IMR-90 (cell line): ENCODE measurements at regions not wholly inside any gene's neighbourhood (a gene's known extent, or its start where the extent isn't known, plus 50 kb on each side); places are given as distances from the start of the nearest gene placed in this dataset.

Source experiments
- ATAC-seq: fragments of 200-7000 bp; cut with Tn5 transposase; 2 replicates; pipeline ENCODE4 v1.9.1; 2020; ENCODE audit warnings: low read depth, mild to moderate bottlenecking, moderate library complexity
- BruUV-seq: library from RNA; stranded (reverse); fragments of 400-500 nt; replicated peaks from 2 replicates; lab custom pipeline; 2021; lab: Mats Ljungman, UMichigan
- CTCF ChIA-PET: fragments of 300-600 bp; formaldehyde crosslinking; extraction: SDS; loops from one replicate; lab custom pipeline; 2021; ENCODE audit warnings: antibody characterized with exemption; lab: Yijun Ruan, JAX
- POLR2A ChIA-PET: fragments of 300-600 bp; sonication (Branson Sonifier 250); formaldehyde crosslinking; loops from one replicate; lab custom pipeline; 2022; ENCODE audit warnings: antibody characterized with exemption; ENCODE audit not compliant: unreplicated experiment; lab: Charles Lee
- DNase-seq: peaks from one replicate; pipeline ENCODE4 v3.0.0; 2013
- H2AFZ ChIP-seq: replicated peaks from 2 replicates; pipeline ENCODE3; 2013; ENCODE audit warnings: low read length, mild to moderate bottlenecking; ENCODE audit not compliant: poor library complexity
- H2AK5ac ChIP-seq: 2 replicates; pipeline ENCODE4 v1.6.1; 2013; ENCODE audit warnings: low read depth, low read length, inconsistent platforms
- H2AK9ac ChIP-seq: replicated peaks from 2 replicates; pipeline ENCODE3; 2013; ENCODE audit warnings: mild to moderate bottlenecking, low read depth, low read length, moderate library complexity; ENCODE audit not compliant: poor library complexity
- H2BK120ac ChIP-seq: 2 replicates; pipeline ENCODE4 v1.6.1; 2013; ENCODE audit warnings: low read depth, low read length, inconsistent platforms
- H2BK15ac ChIP-seq: 3 replicates; pipeline ENCODE4 v1.6.1; 2013; ENCODE audit warnings: low read depth, low read length, inconsistent platforms
- H2BK20ac ChIP-seq: 2 replicates; pipeline ENCODE4 v1.6.1; 2013; ENCODE audit warnings: low read depth, mild to moderate bottlenecking, inconsistent platforms, low read length, moderate library complexity
- H2BK5ac ChIP-seq: 2 replicates; pipeline ENCODE4 v1.6.1; 2013; ENCODE audit warnings: mild to moderate bottlenecking, low read depth, low read length, inconsistent platforms; ENCODE audit not compliant: poor library complexity, severe bottlenecking
- H3K14ac ChIP-seq: replicated peaks from 2 replicates; pipeline ENCODE4 v1.6.1; 2013; ENCODE audit warnings: low read depth, low read length, inconsistent platforms
- H3K18ac ChIP-seq: 2 replicates; pipeline ENCODE4 v1.6.1; 2013; ENCODE audit warnings: low read depth, low read length, control low read depth
- H3K23ac ChIP-seq: 2 replicates; pipeline ENCODE4 v1.6.1; 2013; ENCODE audit warnings: low read depth, low read length, inconsistent platforms
- H3K27ac ChIP-seq: 2 replicates; pipeline ENCODE4 v1.5.1; 2013; ENCODE audit warnings: mild to moderate bottlenecking, control low read depth, low read length; ENCODE audit not compliant: insufficient read depth
- H3K27me3 ChIP-seq: 2 replicates; pipeline ENCODE4 v1.6.1; 2013; ENCODE audit warnings: low read length; ENCODE audit not compliant: control insufficient read depth, insufficient read depth
- H3K36me3 ChIP-seq: 2 replicates; pipeline ENCODE4 v1.6.1; 2013; ENCODE audit warnings: low read length, mixed read lengths; ENCODE audit not compliant: control insufficient read depth, insufficient read depth
- H3K4ac ChIP-seq: 2 replicates; pipeline ENCODE4 v1.6.1; 2013; ENCODE audit warnings: low read depth, low read length, inconsistent platforms
- H3K4me1 ChIP-seq: 2 replicates; pipeline ENCODE4 v1.6.1; 2013; ENCODE audit warnings: low read length, mixed read lengths; ENCODE audit not compliant: control insufficient read depth, insufficient read depth
- H3K4me2 ChIP-seq: 2 replicates; pipeline ENCODE4 v1.6.1; 2013; ENCODE audit warnings: low read depth, mild to moderate bottlenecking, control low read depth, low read length, moderate library complexity
- H3K4me3 ChIP-seq: 2 replicates; pipeline ENCODE4 v1.5.1; 2013; ENCODE audit warnings: low read depth, mild to moderate bottlenecking, control low read depth, low read length, moderate library complexity; ENCODE audit not compliant: insufficient read depth
- H3K56ac ChIP-seq: 2 replicates; pipeline ENCODE4 v1.6.1; 2013; ENCODE audit warnings: low read length, inconsistent platforms; ENCODE audit not compliant: insufficient read depth; ENCODE audit errors: extremely low read depth
- H3K79me1 ChIP-seq, 2 experiments: 2 replicates each; pipeline ENCODE4 v1.6.1; 2013; ENCODE audit warnings: low read length in 2 of 2, inconsistent platforms in 1 of 2, low read depth in 1 of 2
- H3K9ac ChIP-seq: 2 replicates; pipeline ENCODE4 v1.6.1; 2013; ENCODE audit warnings: low read depth, low read length, control low read depth
- H3K9me1 ChIP-seq: 2 replicates; pipeline ENCODE4 v1.6.1; 2013; ENCODE audit warnings: low read length, inconsistent platforms; ENCODE audit not compliant: insufficient read depth
- H3K9me3 ChIP-seq: 2 replicates; pipeline ENCODE4 v1.6.1; 2013; ENCODE audit warnings: low read length; ENCODE audit not compliant: control insufficient read depth, insufficient read depth
- H4K20me1 ChIP-seq: 2 replicates; pipeline ENCODE4 v1.6.1; 2013; ENCODE audit warnings: low read length, inconsistent platforms; ENCODE audit not compliant: insufficient read depth
- H4K5ac ChIP-seq: 2 replicates; pipeline ENCODE4 v1.6.1; 2013; ENCODE audit warnings: mild to moderate bottlenecking, low read depth, low read length, control low read depth
- H4K8ac ChIP-seq, 2 experiments: 2 replicates each; pipeline ENCODE4 v1.6.1; 2013; ENCODE audit warnings: low read depth in 2 of 2, low read length in 2 of 2, control low read depth in 1 of 2, inconsistent platforms in 1 of 2
- H4K91ac ChIP-seq: 2 replicates; pipeline ENCODE4 v1.6.1; 2013; ENCODE audit warnings: low read depth, low read length, inconsistent platforms; ENCODE audit not compliant: insufficient read depth
- BHLHE40 ChIP-seq: fragments of 150-350 bp; IDR thresholded peaks from 2 replicates; pipeline ENCODE4 v1.6.1; 2016; ENCODE audit warnings: mild to moderate bottlenecking, low read depth, low read length
- CEBPB ChIP-seq: IDR thresholded peaks from 2 replicates; pipeline ENCODE4 v1.6.1; 2012; ENCODE audit warnings: low read depth, low read length, improper control_type of control experiment
- CHD1 ChIP-seq: IDR thresholded peaks from 2 replicates; pipeline ENCODE4 v1.6.1; 2012; ENCODE audit warnings: low read depth, low read length, improper control_type of control experiment
- FOS ChIP-seq: fragments of 150-350 bp; IDR thresholded peaks from 2 replicates; pipeline ENCODE4 v1.6.1; 2016; ENCODE audit warnings: low read depth, low read length
- MAFK ChIP-seq: IDR thresholded peaks from 2 replicates; pipeline ENCODE4 v1.6.1; 2012; ENCODE audit warnings: low read depth, low read length, improper control_type of control experiment
- MAZ ChIP-seq: IDR thresholded peaks from 2 replicates; pipeline ENCODE4 v1.6.1; 2012; ENCODE audit warnings: low read depth, mild to moderate bottlenecking, low read length, improper control_type of control experiment, moderate library complexity, borderline replicate concordance
- MXI1 ChIP-seq: IDR thresholded peaks from 2 replicates; pipeline ENCODE4 v1.6.1; 2012; ENCODE audit warnings: low read depth, mild to moderate bottlenecking, low read length, moderate library complexity, borderline replicate concordance
- NFE2L2 ChIP-seq: fragments of 150-350 bp; IDR thresholded peaks from 2 replicates; pipeline ENCODE4 v1.6.1; 2016; ENCODE audit warnings: low read depth, mild to moderate bottlenecking, low read length
- RAD21 ChIP-seq: IDR thresholded peaks from 2 replicates; pipeline ENCODE4 v1.6.1; 2012; ENCODE audit warnings: low read length, improper control_type of control experiment
- WGBS, 2 experiments: methylation state at CpG; one replicate each; pipeline versions ENCODE4 v1.1.5 to v1.1.7; 2013; ENCODE audit warnings: missing lambda C conversion rate in 2 of 2; ENCODE audit not compliant: insufficient read length in 1 of 2; ENCODE audit errors: extremely low coverage in 2 of 2; 5-methylcytosine and 5-hydroxymethylcytosine counted together
- dilution Hi-C: fragments of 300-500 bp; cut with HindIII; formaldehyde crosslinking; loops from one replicate; pipeline ENCODE4 v1.14.3; 2018; ENCODE audit warnings: low sequenced_read_pairs; ENCODE audit not compliant: unreplicated experiment
- in situ Hi-C: fragments of 300-500 bp; cut with MboI; formaldehyde crosslinking; loops from 3 replicates; pipeline ENCODE4 v1.14.3; 2019; ENCODE audit warnings: low sequenced_read_pairs, inconsistent platforms, mixed read lengths
- intact Hi-C: fragments of 100-400 bp; cut with micrococcal nuclease; formaldehyde crosslinking; loops from 2 replicates; pipeline ENCODE4 v1.10.0; 2022
- TF ChIP-seq, protein P1 (sequence below): conservative IDR thresholded peaks from 2 replicates; pipeline ENCODE4 v1.5.1; 2012; ENCODE audit warnings: mild to moderate bottlenecking, low read depth, low read length, improper control_type of control experiment
- TF ChIP-seq, protein P2 (sequence below): fragments of 150-350 bp; IDR thresholded peaks from 2 replicates; pipeline ENCODE4 v1.6.1; 2016; ENCODE audit warnings: low read depth, mild to moderate bottlenecking, low read length, moderate library complexity, borderline replicate concordance
- TF ChIP-seq, protein P3 (sequence below): fragments of 150-350 bp; IDR thresholded peaks from 2 replicates; pipeline ENCODE4 v1.6.1; 2017; ENCODE audit warnings: mild to moderate bottlenecking, antibody characterized with exemption, low read length, low read depth

DNA sequence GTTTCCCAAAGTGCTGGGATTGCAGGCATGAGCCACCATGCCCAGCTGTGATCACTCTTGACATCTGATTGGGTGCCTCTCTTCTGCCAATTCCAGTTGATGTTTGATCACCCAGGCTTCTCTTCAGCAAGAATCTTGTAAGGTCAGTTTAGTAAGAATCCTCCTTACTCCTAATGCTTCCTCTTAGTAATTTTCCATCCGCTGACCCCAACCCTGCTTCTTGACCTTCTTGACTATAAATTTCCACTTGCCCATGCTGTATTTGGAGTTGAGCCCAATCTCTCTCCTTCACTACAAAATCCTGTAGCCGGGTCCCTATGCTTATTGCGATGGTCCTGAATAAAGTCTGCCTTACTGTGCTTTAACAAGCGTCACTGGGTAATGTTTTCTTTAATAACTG is 75.4 kb downstream of the DDIT4L start:
- Histone ChIP-seq H3K36me3 (no peaks in the 10 kb centered on the region), H2AFZ (no peak overlapping the region), H3K9me1 (no peaks in the 10 kb centered on the region), H2BK5ac (no peak overlapping the region), H4K91ac (no peak overlapping the region), H3K4me3 (no peak overlapping the region), H3K23ac (no peak overlapping the region), H3K27me3 (no peaks in the 10 kb centered on the region), H3K4me2 (no peak overlapping the region), H4K20me1 (no peaks in the 10 kb centered on the region), H4K8ac (no peak overlapping the region), H3K14ac (no peak overlapping the region), H2AK5ac (no peak overlapping the region), H2AK9ac (no peak overlapping the region), H3K4me1 (no peaks in the 10 kb centered on the region), H3K27ac (no peak overlapping the region), H3K56ac (no peak overlapping the region), H3K79me1 (no peaks in the 10 kb centered on the region), H3K9me3 (no peaks in the 10 kb centered on the region), H2BK20ac (no peak overlapping the region), H3K9ac (no peak overlapping the region), H4K5ac (no peak overlapping the region), H3K18ac (no peak overlapping the region), H2BK15ac (no peak overlapping the region), H2BK120ac (no peak overlapping the region), H3K4ac (no peak overlapping the region)
- no TSS peak for BruUV-seq
- no CpG with 5 or more reads among the region's 4 CpGs for WGBS, 2 experiments
- in situ Hi-C loops (no loop called here), dilution Hi-C loops (no loop called here), intact Hi-C loops (no loop called here)
- ChIA-PET POLR2A (no interaction called here), CTCF (no interaction called here)
- no peak for DNase-seq
- no peak for ATAC-seq
- TF ChIP-seq FOS (no peak), CHD1 (no peak), MAZ (no peak), CEBPB (no peak), MAFK (no peak), MXI1 (no peak), NFE2L2 (no peak), BHLHE40 (no peak), RAD21 (no peak)
- TF ChIP-seq, protein P1, sequence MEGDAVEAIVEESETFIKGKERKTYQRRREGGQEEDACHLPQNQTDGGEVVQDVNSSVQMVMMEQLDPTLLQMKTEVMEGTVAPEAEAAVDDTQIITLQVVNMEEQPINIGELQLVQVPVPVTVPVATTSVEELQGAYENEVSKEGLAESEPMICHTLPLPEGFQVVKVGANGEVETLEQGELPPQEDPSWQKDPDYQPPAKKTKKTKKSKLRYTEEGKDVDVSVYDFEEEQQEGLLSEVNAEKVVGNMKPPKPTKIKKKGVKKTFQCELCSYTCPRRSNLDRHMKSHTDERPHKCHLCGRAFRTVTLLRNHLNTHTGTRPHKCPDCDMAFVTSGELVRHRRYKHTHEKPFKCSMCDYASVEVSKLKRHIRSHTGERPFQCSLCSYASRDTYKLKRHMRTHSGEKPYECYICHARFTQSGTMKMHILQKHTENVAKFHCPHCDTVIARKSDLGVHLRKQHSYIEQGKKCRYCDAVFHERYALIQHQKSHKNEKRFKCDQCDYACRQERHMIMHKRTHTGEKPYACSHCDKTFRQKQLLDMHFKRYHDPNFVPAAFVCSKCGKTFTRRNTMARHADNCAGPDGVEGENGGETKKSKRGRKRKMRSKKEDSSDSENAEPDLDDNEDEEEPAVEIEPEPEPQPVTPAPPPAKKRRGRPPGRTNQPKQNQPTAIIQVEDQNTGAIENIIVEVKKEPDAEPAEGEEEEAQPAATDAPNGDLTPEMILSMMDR, result no peak
- TF ChIP-seq, protein P2, sequence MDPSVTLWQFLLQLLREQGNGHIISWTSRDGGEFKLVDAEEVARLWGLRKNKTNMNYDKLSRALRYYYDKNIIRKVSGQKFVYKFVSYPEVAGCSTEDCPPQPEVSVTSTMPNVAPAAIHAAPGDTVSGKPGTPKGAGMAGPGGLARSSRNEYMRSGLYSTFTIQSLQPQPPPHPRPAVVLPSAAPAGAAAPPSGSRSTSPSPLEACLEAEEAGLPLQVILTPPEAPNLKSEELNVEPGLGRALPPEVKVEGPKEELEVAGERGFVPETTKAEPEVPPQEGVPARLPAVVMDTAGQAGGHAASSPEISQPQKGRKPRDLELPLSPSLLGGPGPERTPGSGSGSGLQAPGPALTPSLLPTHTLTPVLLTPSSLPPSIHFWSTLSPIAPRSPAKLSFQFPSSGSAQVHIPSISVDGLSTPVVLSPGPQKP, result no peak
- TF ChIP-seq, protein P3, sequence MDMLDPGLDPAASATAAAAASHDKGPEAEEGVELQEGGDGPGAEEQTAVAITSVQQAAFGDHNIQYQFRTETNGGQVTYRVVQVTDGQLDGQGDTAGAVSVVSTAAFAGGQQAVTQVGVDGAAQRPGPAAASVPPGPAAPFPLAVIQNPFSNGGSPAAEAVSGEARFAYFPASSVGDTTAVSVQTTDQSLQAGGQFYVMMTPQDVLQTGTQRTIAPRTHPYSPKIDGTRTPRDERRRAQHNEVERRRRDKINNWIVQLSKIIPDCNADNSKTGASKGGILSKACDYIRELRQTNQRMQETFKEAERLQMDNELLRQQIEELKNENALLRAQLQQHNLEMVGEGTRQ, result no peak
